ENCODE measurements at regions not wholly inside any gene's neighbourhood (a gene's known extent, or its start where the extent isn't known, plus 50 kb on each side); places are given as distances from the start of the nearest gene placed in this dataset.

DNA sequence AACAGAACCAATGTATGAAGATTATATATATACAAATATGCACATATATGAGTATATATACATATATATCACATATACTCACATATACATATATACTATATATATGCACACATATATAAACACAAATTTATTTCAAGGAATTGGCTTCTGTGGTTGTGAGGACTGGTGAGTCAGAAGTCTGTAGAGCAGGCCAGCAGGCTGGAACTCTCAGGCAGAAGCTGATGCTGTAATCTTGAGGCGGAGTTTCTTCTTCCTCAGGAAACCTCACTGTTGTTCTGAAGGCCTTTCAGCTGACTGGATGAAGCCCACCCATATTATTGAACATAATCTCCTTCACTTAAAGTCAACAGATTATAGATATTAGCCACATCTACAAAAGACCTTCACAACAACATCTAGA lies 143.9 kb upstream of the CREB1 start:
- TF ChIP-seq TARDBP (IDR thresholded peaks at IDR 0.05) (no peak), ARNT (IDR thresholded peaks at IDR 0.05) (no peak), FOXA1 (IDR thresholded peaks at IDR 0.05) (no peak), SUZ12 (IDR thresholded peaks at IDR 0.05) (no peak), ZNF384 (IDR thresholded peaks at IDR 0.05) (no peak), SP1 (IDR thresholded peaks at IDR 0.05) (no peak), FOXM1 (IDR thresholded peaks at IDR 0.05; ENCODE audit: borderline replicate concordance) (no peak), FOXK2 (IDR thresholded peaks at IDR 0.05) (no peak), ELF4 (IDR thresholded peaks at IDR 0.05) (no peak), NFRKB (IDR thresholded peaks at IDR 0.05) (no peak), L3MBTL2 (conservative IDR thresholded peaks at IDR 0.05) (no peak), HDGF (IDR thresholded peaks at IDR 0.05; ENCODE audit: borderline replicate concordance) (no peak), BHLHE40 (IDR thresholded peaks at IDR 0.05; ENCODE audit: borderline replicate concordance) (no peak)
- TF ChIP-seq, protein P1, sequence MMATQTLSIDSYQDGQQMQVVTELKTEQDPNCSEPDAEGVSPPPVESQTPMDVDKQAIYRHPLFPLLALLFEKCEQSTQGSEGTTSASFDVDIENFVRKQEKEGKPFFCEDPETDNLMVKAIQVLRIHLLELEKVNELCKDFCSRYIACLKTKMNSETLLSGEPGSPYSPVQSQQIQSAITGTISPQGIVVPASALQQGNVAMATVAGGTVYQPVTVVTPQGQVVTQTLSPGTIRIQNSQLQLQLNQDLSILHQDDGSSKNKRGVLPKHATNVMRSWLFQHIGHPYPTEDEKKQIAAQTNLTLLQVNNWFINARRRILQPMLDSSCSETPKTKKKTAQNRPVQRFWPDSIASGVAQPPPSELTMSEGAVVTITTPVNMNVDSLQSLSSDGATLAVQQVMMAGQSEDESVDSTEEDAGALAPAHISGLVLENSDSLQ (IDR thresholded peaks at IDR 0.05) = no peak
